ENCODE measurements at regions not wholly inside any gene's neighbourhood (a gene's known extent, or its start where the extent isn't known, plus 50 kb on each side); places are given as distances from the start of the nearest gene placed in this dataset.
"Not testable (repeated sequence)": the region's sequence is repeated elsewhere in the genome, so short reads cannot be mapped to it uniquely, and the experiment has no call there.

DNA sequence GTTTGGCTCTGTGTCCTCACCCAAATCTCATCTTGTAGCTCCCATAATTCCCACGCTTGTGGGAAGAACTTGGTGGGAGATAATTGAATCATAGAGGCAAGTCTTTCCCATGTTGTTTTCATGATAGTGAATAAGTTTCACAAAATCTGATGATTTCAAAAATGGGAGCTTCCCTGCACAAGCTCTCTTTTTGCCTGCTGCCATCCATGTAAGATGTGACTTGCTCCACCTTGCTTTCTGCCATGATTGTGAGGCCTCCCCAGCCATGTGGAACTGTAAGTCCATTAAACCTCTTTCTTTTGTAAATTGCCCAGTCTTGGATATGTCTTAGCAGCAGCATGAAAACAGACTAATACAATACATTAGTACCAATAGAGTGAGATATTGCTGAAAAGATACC is 154.9 kb downstream of the DUSP10 start:
- TF ChIP-seq, protein P1, sequence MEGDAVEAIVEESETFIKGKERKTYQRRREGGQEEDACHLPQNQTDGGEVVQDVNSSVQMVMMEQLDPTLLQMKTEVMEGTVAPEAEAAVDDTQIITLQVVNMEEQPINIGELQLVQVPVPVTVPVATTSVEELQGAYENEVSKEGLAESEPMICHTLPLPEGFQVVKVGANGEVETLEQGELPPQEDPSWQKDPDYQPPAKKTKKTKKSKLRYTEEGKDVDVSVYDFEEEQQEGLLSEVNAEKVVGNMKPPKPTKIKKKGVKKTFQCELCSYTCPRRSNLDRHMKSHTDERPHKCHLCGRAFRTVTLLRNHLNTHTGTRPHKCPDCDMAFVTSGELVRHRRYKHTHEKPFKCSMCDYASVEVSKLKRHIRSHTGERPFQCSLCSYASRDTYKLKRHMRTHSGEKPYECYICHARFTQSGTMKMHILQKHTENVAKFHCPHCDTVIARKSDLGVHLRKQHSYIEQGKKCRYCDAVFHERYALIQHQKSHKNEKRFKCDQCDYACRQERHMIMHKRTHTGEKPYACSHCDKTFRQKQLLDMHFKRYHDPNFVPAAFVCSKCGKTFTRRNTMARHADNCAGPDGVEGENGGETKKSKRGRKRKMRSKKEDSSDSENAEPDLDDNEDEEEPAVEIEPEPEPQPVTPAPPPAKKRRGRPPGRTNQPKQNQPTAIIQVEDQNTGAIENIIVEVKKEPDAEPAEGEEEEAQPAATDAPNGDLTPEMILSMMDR (IDR thresholded peaks at IDR 0.05), result not testable (repeated sequence)
- TF ChIP-seq POLR2A (IDR thresholded peaks at IDR 0.05), result not testable (repeated sequence)

Measured in Peyer's patch (tissue), 4 donors.